Fibroblast of peridontal ligament (primary cell): ENCODE measurements at regions not wholly inside any gene's neighbourhood (a gene's known extent, or its start where the extent isn't known, plus 50 kb on each side); places are given as distances from the start of the nearest gene placed in this dataset.
"Not testable (repeated sequence)": the region's sequence is repeated elsewhere in the genome, so short reads cannot be mapped to it uniquely, and the experiment has no call there.

Source experiments
- DNase-seq: peaks from one replicate; pipeline ENCODE4 v3.0.0-alpha.2; 2010; ENCODE audit errors: extremely low read depth

DNA sequence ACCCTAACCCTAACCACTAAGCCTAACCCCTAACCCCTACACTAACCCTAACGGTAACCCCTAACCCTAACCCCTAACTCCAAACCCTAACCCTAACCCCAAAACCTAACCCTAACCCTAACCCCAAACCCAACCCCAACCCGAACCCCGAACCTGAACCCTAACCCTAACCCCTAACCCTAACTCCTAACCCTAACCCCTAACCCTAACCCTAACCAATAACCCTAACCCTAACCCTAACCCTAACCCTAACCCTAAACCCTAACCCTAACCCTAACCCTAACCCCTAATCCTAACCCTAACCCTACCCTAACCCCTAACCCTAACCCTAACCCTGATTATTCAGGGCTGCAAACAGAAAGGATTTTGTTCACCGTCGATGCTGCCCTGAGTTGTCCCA, 144.6 kb upstream of the DUSP22 start:
- DNase-seq, result not testable (repeated sequence)

- DNase-seq, result not testable (repeated sequence)
Observed at GRCh38 chr6:148051-148984, 144.0 kb upstream of the DUSP22 start.

DNA sequence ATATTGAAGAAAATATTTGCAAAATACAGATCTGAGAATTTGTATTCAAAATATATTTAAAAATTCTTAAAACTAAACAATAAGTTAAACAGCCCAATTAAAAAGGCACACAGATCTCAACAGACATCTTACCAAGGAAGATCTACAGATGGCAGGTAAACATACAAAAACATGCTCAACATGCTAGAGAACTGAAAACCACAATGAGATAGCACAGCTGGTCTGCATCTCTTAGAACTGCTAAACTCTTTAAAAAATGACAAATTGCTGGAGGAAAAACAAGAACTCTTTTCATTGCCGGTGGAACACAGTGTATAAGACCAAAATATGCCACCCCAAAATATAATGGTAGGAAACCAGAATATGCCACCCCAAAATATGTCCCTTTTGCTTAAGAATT, 142.1 kb upstream of the DUSP22 start:
- not testable (repeated sequence) for DNase-seq

DNA sequence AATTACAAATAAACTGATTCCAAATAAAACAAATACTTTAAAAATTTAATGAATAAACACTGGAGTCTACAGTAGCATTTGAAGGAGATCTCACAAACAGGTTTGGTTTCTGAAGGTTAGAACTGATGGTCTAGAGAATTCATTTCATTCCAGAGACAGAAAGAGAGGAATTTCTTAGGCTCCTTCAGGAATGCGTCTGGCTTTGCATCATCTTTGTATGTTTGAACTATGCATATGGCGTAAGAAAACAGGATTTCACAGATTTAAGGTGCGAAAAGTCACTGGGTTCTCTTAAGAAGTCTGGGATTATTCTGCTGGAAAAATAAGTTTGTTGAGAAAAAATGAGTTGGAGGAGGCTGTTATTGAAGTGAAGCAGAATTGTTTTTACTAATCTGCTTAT, 139.9 kb upstream of the DUSP22 start:
- DNase-seq, result not testable (repeated sequence)

DNA sequence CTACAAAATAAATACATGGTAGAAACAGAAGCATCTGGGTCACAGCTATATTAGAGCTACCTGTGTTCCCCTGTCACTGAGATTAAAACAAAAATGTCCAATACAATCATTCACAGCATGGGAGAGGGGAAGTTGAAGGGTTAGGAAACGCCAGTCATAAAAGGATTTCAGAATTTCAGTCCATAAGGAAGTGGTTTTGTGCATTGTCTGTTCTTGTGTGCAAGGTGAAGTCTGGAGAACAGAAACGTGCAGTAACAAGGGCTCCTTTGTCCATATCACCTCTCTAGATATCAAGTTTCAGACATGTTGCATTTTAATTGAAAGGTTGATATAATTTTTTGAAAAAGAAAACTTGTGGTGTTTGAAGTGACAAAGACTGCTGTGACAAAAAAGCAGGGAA, 139.3 kb upstream of the DUSP22 start:
- not testable (repeated sequence) for DNase-seq

- DNase-seq, result not testable (repeated sequence)
Observed at GRCh38 chr6:153867-154266, 138.4 kb upstream of the DUSP22 start.

- DNase-seq, result peak; percentile 14
Observed at GRCh38 chr6:154321-155092, 137.8 kb upstream of the DUSP22 start.

GRCh38 chr6:156010-156409, 136.3 kb upstream of the DUSP22 start:
- DNase-seq, result no peak

DNA sequence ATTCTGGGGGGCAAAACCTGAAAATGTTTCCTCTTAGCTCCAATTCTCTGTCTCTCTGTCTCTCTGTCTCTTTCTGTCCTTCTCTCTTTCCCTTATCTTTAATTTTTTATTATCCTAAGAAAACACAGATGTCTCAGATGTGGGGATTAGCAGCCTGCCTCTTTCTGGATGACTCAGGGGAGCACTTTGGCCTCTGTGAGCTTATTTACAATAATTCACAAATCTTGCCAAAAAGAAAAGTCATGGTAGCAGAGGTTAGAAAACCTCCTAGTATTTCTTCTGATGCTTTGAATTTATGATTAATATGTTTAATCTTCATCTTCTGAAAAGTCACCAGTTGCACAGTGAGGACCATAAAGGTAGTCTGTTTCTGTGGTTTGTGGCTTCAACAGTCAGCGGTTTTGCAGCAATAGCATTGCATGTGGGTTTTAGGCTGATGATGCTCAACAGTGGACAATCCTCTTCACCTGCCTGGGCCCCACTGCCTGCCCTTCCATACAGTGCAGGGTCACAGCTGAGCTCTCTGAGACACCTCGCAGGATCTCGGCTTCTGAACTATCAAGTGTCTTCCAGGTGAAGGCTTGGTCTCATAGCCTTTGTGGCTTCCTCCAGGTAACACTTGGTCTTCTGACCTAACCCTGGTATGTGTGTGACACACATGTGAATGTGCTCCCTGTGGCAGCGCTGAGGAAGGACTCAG, 135.7 kb upstream of the DUSP22 start:
- peak; percentile 2 for DNase-seq

GRCh38 chr6:157176-157575, 135.1 kb upstream of the DUSP22 start:
- not testable (repeated sequence) for DNase-seq

DNA sequence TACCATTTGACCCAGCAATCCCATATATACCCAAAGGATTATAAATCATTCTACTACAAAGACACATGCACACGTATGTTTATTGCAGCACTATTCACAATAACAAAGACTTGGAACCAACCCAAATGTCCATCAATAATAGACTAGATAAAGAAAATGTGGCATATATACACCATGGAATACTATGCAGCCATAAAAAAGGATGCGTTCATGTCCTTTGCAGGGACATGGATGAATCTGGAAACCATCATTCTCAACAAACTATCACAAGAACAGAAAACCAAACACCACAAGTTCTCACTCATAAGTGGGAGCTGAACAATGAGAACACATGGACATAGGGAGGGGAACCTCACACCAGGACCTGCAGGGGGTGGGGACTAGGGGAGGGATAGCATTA, 130.6 kb upstream of the DUSP22 start:
- DNase-seq, result not testable (repeated sequence)

- DNase-seq, result no peak
Observed at GRCh38 chr6:164720-165119, 127.6 kb upstream of the DUSP22 start.

- DNase-seq, result no peak
Observed at GRCh38 chr6:165263-165662, 127.0 kb upstream of the DUSP22 start.

- DNase-seq, result peak; percentile 58
Observed at GRCh38 chr6:165906-166305, 126.4 kb upstream of the DUSP22 start.

DNA sequence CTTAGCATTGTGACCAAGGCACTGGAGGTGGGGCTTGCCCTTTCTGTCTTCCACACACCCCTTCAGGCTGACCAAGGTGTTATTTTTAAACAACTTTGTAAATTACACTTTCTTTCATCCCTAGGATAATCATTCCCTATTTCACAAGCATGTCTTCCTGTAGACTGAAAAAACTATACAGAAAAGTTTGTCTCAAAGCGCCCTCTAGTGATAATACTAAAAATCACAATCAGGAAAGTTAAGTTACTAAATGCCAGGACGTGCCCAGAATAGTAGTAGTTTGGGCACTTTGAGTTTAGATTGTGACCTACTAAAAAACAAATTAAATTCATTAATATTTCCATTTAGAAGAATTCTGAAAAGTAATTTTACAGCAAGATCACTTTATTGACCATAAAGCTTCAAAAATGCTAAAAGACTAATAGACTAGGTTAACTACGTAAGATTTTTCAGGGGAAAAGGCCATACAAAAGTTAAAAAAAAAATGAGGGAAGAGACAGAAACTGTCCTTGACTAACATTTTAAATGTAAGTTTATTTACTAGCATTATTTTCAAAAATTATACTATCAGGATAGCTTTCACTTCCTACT, 123.3 kb upstream of the DUSP22 start:
- DNase-seq, result peak; percentile 75

DNA sequence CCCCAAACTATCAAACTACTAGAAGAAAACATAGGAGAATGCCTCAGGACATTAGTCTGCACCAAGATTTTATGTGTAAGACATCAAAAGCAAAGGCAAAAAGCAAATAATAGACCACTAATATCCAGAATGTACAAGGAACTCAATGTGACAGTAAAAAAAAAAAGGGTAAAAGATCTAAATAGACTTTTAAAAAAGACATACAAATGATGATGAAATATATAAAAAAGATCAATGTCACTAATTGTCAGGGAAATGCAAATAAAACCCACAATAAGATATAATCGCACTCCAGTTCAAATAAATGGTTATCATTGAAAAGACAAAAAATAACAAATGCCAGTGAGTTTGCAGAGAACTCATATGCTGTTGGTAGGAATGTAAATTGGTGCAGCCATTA, 118.3 kb upstream of the DUSP22 start:
- DNase-seq, result no peak

DNA sequence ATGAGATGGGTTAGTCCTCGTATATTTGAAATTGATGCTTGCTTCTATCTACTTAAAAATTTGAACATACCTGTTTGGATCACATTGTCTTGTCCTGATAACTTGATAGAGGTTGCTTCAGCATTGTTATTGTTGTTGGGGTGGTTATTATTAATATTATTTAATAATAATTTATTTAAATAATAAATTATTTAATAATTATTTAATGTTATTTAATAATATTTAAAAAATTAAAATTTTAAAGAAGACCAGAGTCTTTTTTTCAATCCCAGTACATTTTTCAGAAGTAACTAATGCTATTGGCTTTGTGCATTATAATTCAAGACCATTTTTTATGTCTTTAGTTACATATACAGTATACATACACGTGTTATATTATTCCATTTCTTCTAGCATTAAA, 116.6 kb upstream of the DUSP22 start:
- no peak for DNase-seq

GRCh38 chr6:176766-177165, 115.5 kb upstream of the DUSP22 start:
- DNase-seq, result no peak

DNA sequence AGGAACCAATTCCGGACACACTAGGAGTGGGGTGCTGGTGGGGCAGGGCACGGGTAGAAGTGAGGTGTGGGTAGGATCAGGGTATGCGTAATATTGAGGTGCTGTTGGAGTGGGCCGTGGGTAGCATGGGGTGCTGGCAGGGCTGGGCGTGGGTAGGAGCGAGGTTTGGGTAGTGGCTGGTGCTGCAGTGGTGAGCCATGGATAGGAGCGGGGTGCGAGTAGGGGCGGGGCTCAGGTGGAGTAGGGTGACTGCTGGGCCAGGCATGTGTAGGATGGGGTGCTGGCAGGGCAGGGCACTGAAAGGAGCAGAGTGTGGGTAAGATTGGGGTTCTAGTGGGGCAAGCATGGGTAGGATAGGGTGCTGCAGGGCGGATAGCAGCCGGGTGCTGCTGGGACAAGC, 114.2 kb upstream of the DUSP22 start:
- DNase-seq, result no peak

- not testable (repeated sequence) for DNase-seq
Observed at GRCh38 chr6:178929-179328, 113.4 kb upstream of the DUSP22 start.

DNA sequence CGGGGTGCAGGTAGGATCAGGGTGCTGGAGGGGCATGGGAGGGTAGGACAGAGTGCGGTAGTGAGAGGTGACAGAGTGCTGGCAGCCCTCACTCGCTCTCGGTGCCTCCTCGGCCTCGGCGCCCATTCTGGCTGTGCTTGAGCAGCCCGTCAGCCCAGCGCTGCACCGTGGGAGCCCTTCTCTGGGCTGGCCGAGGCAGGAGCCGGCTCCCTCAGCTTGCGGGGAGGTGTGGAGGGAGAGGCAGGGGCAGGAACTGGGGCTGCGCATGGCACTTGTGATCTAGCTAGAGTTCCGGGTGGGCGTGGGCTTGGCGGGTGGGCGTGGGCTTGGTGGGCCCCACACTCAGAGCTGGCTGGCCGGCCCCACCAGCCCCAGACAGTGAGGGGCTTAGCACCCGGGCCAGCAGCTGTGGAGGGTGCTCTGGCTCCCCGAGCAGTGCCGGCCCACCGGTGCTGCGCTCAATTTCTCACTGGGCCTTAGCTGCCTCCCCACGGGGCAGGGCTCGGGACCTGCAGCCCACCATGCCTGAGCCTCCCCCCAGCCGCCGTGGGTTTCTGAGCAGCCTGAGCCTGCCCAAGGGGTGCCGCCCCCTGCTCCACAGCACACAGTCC, 112.8 kb upstream of the DUSP22 start:
- DNase-seq, result no peak
